Type B pancreatic cell (in vitro differentiated cells): ENCODE measurements at regions not wholly inside any gene's neighbourhood (a gene's known extent, or its start where the extent isn't known, plus 50 kb on each side); places are given as distances from the start of the nearest gene placed in this dataset.

Source experiments
- DNase-seq: peaks from one replicate; pipeline ENCODE4 v3.0.0; 2021; ENCODE audit warnings: mixed read lengths; ENCODE audit not compliant: unreplicated experiment; ENCODE audit errors: extremely low spot score
- H3K27ac Mint-ChIP-seq: 2 replicates; pipeline ENCODE4 v1.8.0; 2021; ENCODE audit warnings: mild to moderate bottlenecking, mixed read lengths
- H3K27me3 Mint-ChIP-seq: 2 replicates; pipeline ENCODE4 v1.8.0; 2021; ENCODE audit warnings: mixed read lengths
- H3K36me3 Mint-ChIP-seq: 2 replicates; pipeline ENCODE4 v1.8.0; 2021; ENCODE audit warnings: mixed read lengths
- H3K4me1 Mint-ChIP-seq: one replicate; pipeline ENCODE4 v1.8.0; 2021; ENCODE audit warnings: mixed read lengths; ENCODE audit not compliant: unreplicated experiment
- H3K4me3 Mint-ChIP-seq: 2 replicates; pipeline ENCODE4 v1.8.0; 2021; ENCODE audit warnings: mild to moderate bottlenecking, mixed read lengths
- H3K9me3 Mint-ChIP-seq: 2 replicates; pipeline ENCODE4 v1.8.0; 2021; ENCODE audit warnings: mixed read lengths
- TF ChIP-seq, protein P1 (sequence below): fragments of 200-600 bp; sonication (generic); conservative IDR thresholded peaks from 2 replicates; pipeline ENCODE4 v1.5.0; 2021; ENCODE audit warnings: antibody characterized with exemption, mild to moderate bottlenecking

DNA sequence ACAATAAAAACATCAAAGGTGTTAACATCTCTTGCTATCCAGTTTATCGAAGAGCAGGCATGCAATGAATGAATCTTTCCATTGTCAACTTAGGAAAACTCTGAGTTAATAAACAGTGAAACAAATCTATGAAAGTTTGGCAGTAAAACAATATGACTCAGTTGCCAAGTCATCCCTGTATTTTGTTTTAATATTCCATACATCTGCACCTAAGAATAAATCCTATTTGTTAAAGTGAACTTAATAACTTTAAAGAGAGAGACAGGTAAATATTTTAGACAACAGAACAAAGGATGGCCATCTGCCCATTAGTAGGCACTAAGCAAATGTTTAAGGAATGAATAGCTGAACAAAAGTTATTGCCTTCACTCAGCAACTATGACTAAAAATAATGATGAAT lies 700.5 kb upstream of the CELF2 start:
- Mint-ChIP-seq H3K4me1 (peaks cover 4% of the 10 kb centered on the region), H3K9me3 (peaks cover 5% of the 10 kb centered on the region), H3K36me3 (no peaks in the 10 kb centered on the region), H3K27ac (no peak overlapping the region), H3K27me3 (no peaks in the 10 kb centered on the region), H3K4me3 (no peak overlapping the region)
- no peak for DNase-seq
- TF ChIP-seq, protein P1, sequence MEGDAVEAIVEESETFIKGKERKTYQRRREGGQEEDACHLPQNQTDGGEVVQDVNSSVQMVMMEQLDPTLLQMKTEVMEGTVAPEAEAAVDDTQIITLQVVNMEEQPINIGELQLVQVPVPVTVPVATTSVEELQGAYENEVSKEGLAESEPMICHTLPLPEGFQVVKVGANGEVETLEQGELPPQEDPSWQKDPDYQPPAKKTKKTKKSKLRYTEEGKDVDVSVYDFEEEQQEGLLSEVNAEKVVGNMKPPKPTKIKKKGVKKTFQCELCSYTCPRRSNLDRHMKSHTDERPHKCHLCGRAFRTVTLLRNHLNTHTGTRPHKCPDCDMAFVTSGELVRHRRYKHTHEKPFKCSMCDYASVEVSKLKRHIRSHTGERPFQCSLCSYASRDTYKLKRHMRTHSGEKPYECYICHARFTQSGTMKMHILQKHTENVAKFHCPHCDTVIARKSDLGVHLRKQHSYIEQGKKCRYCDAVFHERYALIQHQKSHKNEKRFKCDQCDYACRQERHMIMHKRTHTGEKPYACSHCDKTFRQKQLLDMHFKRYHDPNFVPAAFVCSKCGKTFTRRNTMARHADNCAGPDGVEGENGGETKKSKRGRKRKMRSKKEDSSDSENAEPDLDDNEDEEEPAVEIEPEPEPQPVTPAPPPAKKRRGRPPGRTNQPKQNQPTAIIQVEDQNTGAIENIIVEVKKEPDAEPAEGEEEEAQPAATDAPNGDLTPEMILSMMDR, result no peak

DNA sequence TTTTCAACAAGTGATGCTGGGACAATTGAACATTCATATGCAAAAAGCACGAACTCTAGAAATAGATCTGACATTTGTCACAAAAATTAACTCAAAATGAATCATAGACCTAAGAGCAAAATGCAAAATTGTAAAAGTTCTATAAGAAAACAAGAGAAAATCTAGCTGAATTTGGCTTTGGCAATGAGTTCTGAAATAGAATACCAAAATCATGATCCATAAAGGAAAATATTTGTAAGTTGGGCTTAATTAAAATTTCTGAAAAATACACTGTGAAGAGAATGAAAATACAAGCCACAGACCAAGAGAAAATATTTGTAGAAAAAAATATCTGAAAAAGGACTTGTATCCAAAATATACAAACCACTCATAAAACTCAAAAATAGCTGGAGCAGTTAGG lies 698.8 kb upstream of the CELF2 start:
- H3K4me1 Mint-ChIP-seq, result no peaks in the 10 kb centered on the region
- DNase-seq, result no peak
- peaks cover 5% of the 10 kb centered on the region for H3K9me3 Mint-ChIP-seq
- no peaks in the 10 kb centered on the region for H3K36me3 Mint-ChIP-seq
- H3K27ac Mint-ChIP-seq, result no peak overlapping the region
- H3K4me3 Mint-ChIP-seq, result no peak overlapping the region
- H3K27me3 Mint-ChIP-seq, result no peaks in the 10 kb centered on the region
- TF ChIP-seq, protein P1, result no peak

DNA sequence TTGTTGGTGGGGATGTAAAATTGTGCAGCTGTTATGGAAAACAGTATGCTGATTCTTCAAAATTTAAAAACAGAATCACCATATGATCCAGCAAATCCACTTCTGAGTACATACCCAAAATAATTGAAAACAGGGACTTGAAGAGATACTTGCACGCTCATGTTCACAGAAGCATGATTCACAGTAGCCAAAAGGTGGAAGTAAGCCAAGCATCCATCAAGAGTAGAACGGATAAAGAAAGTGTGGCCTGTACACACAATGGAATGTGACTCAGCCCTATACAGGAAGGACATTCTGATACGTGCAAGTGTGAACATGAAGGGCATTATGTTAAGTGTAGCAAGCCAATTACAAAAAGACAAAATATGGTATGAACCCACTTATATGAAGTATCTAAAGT lies 696.7 kb upstream of the CELF2 start:
- Mint-ChIP-seq H3K4me3 (no peak overlapping the region), H3K36me3 (no peaks in the 10 kb centered on the region), H3K9me3 (peaks cover 5% of the 10 kb centered on the region), H3K27ac (no peak overlapping the region), H3K27me3 (no peaks in the 10 kb centered on the region), H3K4me1 (no peaks in the 10 kb centered on the region)
- TF ChIP-seq, protein P1, result no peak
- no peak for DNase-seq

DNA sequence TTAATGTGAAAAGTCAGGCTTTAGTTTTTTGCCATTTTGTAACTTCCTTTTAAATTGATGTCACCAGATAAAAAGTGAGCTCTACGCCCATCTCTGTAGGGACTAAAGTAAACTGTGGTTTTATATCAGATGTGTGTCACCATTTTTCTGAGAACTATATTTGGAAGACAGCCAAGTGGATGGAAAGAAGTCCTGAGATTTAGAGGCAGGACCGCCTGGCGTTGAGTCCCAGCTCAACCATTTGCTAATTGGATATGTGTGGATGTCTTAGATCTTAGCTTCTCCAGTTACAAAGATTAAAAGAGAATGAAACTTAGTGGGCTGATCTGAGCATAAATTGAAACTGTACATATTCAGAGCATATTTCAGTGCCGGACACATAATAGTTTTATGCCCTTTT lies 691.6 kb upstream of the CELF2 start:
- Mint-ChIP-seq H3K27ac (no peak overlapping the region), H3K27me3 (no peaks in the 10 kb centered on the region), H3K4me3 (no peak overlapping the region)

DNA sequence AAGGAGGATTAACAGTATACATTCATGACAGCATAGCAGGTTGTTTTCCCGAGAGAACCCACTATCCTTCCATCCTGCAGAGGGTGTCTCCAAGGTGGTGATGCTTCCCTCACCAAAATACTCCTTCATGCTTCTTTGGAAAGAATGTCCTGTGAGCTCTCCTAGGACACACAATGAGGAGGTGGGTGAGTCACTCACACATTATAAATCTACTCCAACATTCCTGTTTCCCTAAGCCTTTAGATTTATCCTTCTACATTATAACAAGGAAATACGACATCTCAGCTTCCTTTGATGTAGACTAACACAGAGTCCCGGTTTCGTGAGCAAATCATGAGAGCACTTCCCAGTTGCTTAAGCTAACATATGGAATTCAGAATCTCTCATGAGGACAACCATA lies 689.7 kb upstream of the CELF2 start:
- TF ChIP-seq, protein P1, result no peak
- no peak for DNase-seq
- H3K27me3 Mint-ChIP-seq, result no peaks in the 10 kb centered on the region

More for the DNA sequence above, 691.6 kb upstream of the CELF2 start:
- Mint-ChIP-seq H3K36me3 (no peaks in the 10 kb centered on the region), H3K9me3 (peaks cover 3% of the 10 kb centered on the region), H3K4me1 (no peaks in the 10 kb centered on the region)
- no peak for DNase-seq
- TF ChIP-seq, protein P1, result no peak

DNA sequence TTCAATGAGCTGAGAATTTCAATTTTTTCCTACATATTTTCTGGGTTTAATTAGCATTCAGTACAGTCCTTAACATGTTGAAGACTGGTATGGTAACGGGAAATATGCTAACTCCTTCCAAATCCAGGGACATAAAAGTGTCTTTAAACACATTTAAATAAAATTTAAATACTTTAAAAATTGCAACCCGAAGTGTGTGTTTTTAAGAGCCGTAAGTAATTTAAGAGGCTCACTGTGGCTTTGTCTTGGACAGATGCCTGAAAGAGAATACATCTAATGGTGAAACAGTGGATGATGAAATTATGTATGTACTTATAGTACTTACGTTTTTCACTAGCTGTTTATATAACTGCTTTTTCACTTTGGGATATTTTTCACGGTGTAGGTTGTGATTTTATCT lies 687.3 kb upstream of the CELF2 start:
- TF ChIP-seq, protein P1, result no peak
- H3K4me1 Mint-ChIP-seq, result no peaks in the 10 kb centered on the region
- no peaks in the 10 kb centered on the region for H3K9me3 Mint-ChIP-seq
- DNase-seq, result no peak
- H3K27ac Mint-ChIP-seq, result no peak overlapping the region
- H3K4me3 Mint-ChIP-seq, result no peak overlapping the region
- H3K36me3 Mint-ChIP-seq, result no peaks in the 10 kb centered on the region
- no peaks in the 10 kb centered on the region for H3K27me3 Mint-ChIP-seq

More for the DNA sequence above, 689.7 kb upstream of the CELF2 start:
- no peaks in the 10 kb centered on the region for H3K9me3 Mint-ChIP-seq
- H3K27ac Mint-ChIP-seq, result no peak overlapping the region
- H3K36me3 Mint-ChIP-seq, result no peaks in the 10 kb centered on the region
- H3K4me1 Mint-ChIP-seq, result no peaks in the 10 kb centered on the region
- H3K4me3 Mint-ChIP-seq, result no peak overlapping the region
